HUES6 (cell line): ENCODE measurements at regions not wholly inside any gene's neighbourhood (a gene's known extent, or its start where the extent isn't known, plus 50 kb on each side); places are given as distances from the start of the nearest gene placed in this dataset.

Experiments used
- H3K27ac ChIP-seq: 2 replicates; pipeline ENCODE4 v1.7.0; 2013; ENCODE audit warnings: low read depth, mild to moderate bottlenecking, low read length, inconsistent platforms
- H3K27me3 ChIP-seq: 2 replicates; pipeline ENCODE4 v1.6.1; 2013; ENCODE audit warnings: low read length; ENCODE audit not compliant: control insufficient read depth, insufficient read depth
- H3K36me3 ChIP-seq: 2 replicates; pipeline ENCODE4 v1.6.1; 2013; ENCODE audit warnings: low read length; ENCODE audit not compliant: control insufficient read depth, insufficient read depth
- H3K4me1 ChIP-seq: 2 replicates; pipeline ENCODE4 v1.6.1; 2013; ENCODE audit warnings: low read length; ENCODE audit not compliant: control insufficient read depth, insufficient read depth
- H3K4me3 ChIP-seq: 2 replicates; pipeline ENCODE4 v1.5.1; 2013; ENCODE audit warnings: low read depth, low read length
- H3K9ac ChIP-seq: one replicate; pipeline ENCODE4 v1.6.1; 2013; ENCODE audit warnings: mild to moderate bottlenecking, low read length
- H3K9me3 ChIP-seq: 2 replicates; pipeline ENCODE4 v1.6.1; 2013; ENCODE audit warnings: low read depth, low read length; ENCODE audit not compliant: control insufficient read depth, insufficient read depth

- H3K27ac ChIP-seq = no peak overlapping the region
- H3K9ac ChIP-seq = no peak overlapping the region
- no peaks in the 10 kb centered on the region for H3K36me3 ChIP-seq
- H3K27me3 ChIP-seq = no peaks in the 10 kb centered on the region
- no peak overlapping the region for H3K4me3 ChIP-seq
- no peaks in the 10 kb centered on the region for H3K4me1 ChIP-seq
- peaks cover 16% of the 10 kb centered on the region for H3K9me3 ChIP-seq
Measured at GRCh38 chr3:64300790-64301423, 75.6 kb upstream of the PRICKLE2 start.

DNA sequence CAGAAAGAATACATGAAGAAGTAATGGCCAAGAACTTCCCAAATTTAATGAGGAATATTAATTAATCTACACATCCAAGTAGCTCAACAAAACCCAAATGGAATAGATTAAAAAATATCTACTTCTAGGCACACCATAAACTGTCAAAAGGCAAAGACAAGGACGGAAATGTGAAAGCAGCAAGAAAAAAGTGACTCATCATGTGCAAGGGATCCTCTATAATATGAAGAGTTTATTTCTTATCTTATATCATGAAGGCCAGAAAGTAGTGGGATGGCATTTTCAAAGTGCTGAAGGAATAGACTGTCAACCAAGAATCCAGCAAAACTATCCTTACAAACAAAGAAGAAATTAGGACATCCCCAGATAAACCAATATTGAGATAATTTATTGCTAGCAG, 73.9 kb upstream of the PRICKLE2 start:
- Histone ChIP-seq H3K4me1 (no peaks in the 10 kb centered on the region), H3K27ac (no peak overlapping the region), H3K4me3 (no peak overlapping the region), H3K27me3 (no peaks in the 10 kb centered on the region), H3K36me3 (no peaks in the 10 kb centered on the region), H3K9me3 (peaks cover 16% of the 10 kb centered on the region), H3K9ac (no peak overlapping the region)

GRCh38 chr3:64297563-64297962, 72.3 kb upstream of the PRICKLE2 start:
- no peak overlapping the region for H3K4me3 ChIP-seq
- no peak overlapping the region for H3K27ac ChIP-seq
- H3K9me3 ChIP-seq = peaks cover 16% of the 10 kb centered on the region
- no peaks in the 10 kb centered on the region for H3K27me3 ChIP-seq
- H3K9ac ChIP-seq = no peak overlapping the region
- H3K4me1 ChIP-seq = no peaks in the 10 kb centered on the region
- H3K36me3 ChIP-seq = no peaks in the 10 kb centered on the region

GRCh38 chr3:64295594-64295993, 70.3 kb upstream of the PRICKLE2 start:
- Histone ChIP-seq H3K27me3 (no peaks in the 10 kb centered on the region), H3K36me3 (no peaks in the 10 kb centered on the region), H3K4me3 (no peak overlapping the region), H3K4me1 (no peaks in the 10 kb centered on the region), H3K27ac (no peak overlapping the region), H3K9ac (no peak overlapping the region), H3K9me3 (peaks cover 16% of the 10 kb centered on the region)

GRCh38 chr3:64294771-64295170, 69.5 kb upstream of the PRICKLE2 start:
- Histone ChIP-seq H3K9me3 (peaks cover 16% of the 10 kb centered on the region), H3K4me3 (no peak overlapping the region), H3K36me3 (no peaks in the 10 kb centered on the region), H3K27me3 (no peaks in the 10 kb centered on the region), H3K9ac (no peak overlapping the region), H3K27ac (no peak overlapping the region), H3K4me1 (no peaks in the 10 kb centered on the region)

DNA sequence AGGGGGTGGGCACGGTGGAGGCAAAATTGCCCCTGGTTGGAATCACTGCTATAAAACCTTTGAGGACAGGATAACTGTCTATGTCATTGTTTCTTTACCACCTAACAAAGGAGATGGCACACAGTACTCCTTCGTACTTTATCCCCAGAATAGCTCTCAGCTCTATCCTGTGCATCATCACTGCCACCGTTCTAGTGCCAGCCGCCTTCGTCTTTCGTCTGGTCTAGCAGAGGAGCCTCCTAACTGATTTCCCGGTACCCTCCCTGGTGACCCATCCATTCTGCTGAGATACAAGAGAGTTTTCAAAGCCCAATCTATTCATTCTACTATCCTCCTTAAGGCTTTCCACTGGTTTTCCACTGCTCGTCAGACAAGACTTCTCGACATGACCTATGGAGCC, 67.9 kb upstream of the PRICKLE2 start:
- Histone ChIP-seq H3K4me3 (no peak overlapping the region), H3K27me3 (no peaks in the 10 kb centered on the region), H3K27ac (no peak overlapping the region), H3K36me3 (no peaks in the 10 kb centered on the region), H3K9me3 (peaks cover 15% of the 10 kb centered on the region), H3K4me1 (no peaks in the 10 kb centered on the region), H3K9ac (no peak overlapping the region)

GRCh38 chr3:64291956-64292355, 66.7 kb upstream of the PRICKLE2 start:
- H3K27ac ChIP-seq = no peak overlapping the region
- no peaks in the 10 kb centered on the region for H3K4me1 ChIP-seq
- H3K4me3 ChIP-seq = no peak overlapping the region
- no peaks in the 10 kb centered on the region for H3K36me3 ChIP-seq
- H3K27me3 ChIP-seq = no peaks in the 10 kb centered on the region
- H3K9me3 ChIP-seq = peaks cover 6% of the 10 kb centered on the region
- H3K9ac ChIP-seq = no peak overlapping the region

DNA sequence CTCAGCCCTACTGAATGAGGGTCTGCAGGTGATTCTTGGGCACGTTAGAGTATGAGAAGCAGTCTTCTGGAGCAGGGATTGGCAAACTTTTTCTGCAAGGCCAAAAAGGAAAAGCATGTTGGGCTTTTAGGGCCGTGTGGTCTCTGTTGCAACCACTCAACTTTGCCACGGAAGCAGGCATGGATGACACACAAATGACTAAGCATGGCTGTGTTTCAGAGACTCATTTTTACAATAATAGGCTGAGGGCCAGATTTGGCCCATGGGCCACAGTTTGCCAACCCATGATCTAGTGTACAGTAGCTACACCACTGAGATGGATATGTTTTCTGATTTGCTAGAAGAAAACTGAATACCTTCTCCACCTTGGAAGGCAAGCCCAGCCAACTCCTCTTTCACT, 66.1 kb upstream of the PRICKLE2 start:
- H3K36me3 ChIP-seq = no peaks in the 10 kb centered on the region
- H3K4me3 ChIP-seq = no peak overlapping the region
- no peak overlapping the region for H3K9ac ChIP-seq
- no peaks in the 10 kb centered on the region for H3K4me1 ChIP-seq
- no peaks in the 10 kb centered on the region for H3K27me3 ChIP-seq
- H3K27ac ChIP-seq = no peak overlapping the region
- H3K9me3 ChIP-seq = no peaks in the 10 kb centered on the region

DNA sequence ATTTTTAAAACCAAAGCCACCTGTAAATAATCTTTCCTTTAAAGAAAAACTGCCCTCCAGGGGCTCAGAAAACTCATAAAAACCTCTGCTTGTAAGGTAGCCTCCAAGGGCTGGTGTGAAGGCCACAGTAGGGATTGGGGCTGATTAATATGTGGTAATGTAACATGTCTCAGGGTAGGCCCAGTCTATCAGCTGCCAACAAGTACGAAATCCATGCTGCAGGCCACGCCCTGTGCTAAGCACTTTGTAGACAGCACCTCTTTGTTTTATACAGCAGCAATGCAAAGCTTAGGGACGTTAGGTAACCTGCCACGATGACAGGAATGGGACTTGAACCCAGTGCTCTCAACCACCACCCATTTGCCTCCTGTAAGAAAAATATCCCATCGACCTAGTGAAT, 65.6 kb upstream of the PRICKLE2 start:
- no peaks in the 10 kb centered on the region for H3K4me1 ChIP-seq
- H3K27me3 ChIP-seq = no peaks in the 10 kb centered on the region
- no peak overlapping the region for H3K9ac ChIP-seq
- no peaks in the 10 kb centered on the region for H3K9me3 ChIP-seq
- H3K27ac ChIP-seq = no peak overlapping the region
- no peaks in the 10 kb centered on the region for H3K36me3 ChIP-seq
- no peak overlapping the region for H3K4me3 ChIP-seq

DNA sequence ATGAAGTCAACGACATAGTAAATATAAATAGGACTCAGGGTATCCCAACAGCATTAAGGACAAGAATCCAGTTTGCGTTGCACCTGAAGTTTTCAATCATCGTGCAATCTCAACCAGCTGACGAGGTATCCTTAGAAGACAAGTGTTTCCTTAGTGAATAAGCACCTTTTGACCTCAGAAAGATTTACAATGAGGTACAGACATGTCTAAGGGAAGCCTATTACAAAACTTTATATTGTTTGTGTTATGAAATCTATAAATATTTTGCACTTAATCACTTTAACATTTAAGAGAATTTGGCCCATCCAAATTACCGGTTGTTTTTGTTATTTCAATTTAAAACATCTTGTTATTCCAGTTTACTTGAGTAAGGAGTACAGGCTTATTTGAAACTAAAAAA, 64.9 kb upstream of the PRICKLE2 start:
- Histone ChIP-seq H3K4me3 (no peak overlapping the region), H3K4me1 (no peaks in the 10 kb centered on the region), H3K27me3 (no peaks in the 10 kb centered on the region), H3K9me3 (no peaks in the 10 kb centered on the region), H3K36me3 (no peaks in the 10 kb centered on the region), H3K27ac (no peak overlapping the region), H3K9ac (no peak overlapping the region)

DNA sequence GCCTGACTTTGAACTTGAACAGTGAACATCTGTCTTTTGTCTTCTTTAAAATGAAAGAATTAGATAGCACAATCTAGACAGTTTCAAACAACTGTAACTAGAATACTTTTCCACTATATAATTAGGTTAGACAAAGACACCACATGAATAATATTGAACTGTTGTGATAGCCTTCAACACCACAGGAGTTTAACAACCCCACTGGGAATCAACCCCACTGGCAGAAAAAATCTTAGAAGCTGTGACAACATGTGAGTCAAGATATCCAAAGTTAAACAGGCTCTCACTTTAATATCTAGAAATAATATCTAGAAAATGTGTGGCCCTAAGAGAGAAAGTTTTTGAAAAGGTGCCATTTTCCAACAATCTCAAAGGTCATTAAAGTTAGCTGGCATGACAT, 64.4 kb upstream of the PRICKLE2 start:
- Histone ChIP-seq H3K9ac (no peak overlapping the region), H3K4me1 (no peaks in the 10 kb centered on the region), H3K27me3 (no peaks in the 10 kb centered on the region), H3K36me3 (no peaks in the 10 kb centered on the region), H3K9me3 (no peaks in the 10 kb centered on the region), H3K4me3 (no peak overlapping the region), H3K27ac (no peak overlapping the region)

DNA sequence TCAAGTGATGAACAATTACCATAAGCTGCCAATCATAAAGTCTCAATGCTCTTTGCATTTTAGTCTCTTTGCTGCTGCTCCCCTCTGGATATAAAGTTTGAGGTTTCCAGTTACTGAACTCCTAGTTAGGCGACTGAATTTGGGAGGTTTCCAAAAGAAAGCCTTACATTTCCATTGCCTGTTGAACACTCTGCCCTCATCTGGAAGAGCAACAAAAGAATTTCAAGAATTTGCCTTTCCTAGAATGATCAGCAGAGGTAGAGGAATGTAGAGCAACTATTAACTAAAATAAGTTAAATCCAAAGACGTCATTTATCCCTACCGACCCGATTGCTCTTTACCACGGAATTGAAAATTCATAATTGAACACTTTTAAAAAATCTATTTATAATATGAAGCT, 53.4 kb upstream of the PRICKLE2 start:
- Histone ChIP-seq H3K4me3 (no peak overlapping the region), H3K4me1 (peaks cover 3% of the 10 kb centered on the region; the same call in 1 of the 2 replicates), H3K36me3 (no peaks in the 10 kb centered on the region), H3K9ac (no peak overlapping the region), H3K27ac (no peak overlapping the region), H3K27me3 (no peaks in the 10 kb centered on the region), H3K9me3 (no peaks in the 10 kb centered on the region)
